ENCODE measurements at regions not wholly inside any gene's neighbourhood (a gene's known extent, or its start where the extent isn't known, plus 50 kb on each side); places are given as distances from the start of the nearest gene placed in this dataset.

DNA sequence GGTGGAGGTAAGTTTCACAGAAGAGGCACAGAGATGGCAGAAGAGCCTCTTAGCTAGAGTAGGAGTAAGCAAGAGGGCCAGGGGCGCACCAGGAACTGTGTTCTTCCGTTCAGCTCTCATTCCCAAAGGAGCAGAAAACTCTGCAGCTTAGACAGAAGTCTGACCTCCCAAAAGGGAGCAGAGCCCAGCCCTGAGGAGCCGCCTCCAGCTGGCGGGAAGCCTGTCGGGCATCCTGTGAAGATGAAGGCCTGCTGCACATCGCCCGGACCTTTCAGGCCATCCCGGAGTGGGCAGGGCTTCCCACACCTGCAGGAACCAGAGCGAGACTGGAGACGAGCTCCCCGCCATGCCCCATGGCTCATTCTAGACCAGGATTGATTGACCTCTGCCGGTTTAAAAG, 1102.8 kb downstream of the BRD1 start:
- POLR2A ChIA-PET: no interaction called here

More for the DNA sequence above, 1102.8 kb downstream of the BRD1 start:
- ChIA-PET RAD21 (ENCODE audit: low non-redundant PET in 1 of 2, low total read pairs in 2 of 2, uncharacterized antibody in 2 of 2, unreplicated experiment in 2 of 2) (no interaction called here), CTCF (no interaction called here)
- intact Hi-C loops (cut with micrococcal nuclease): no loop called here
- Histone ChIP-seq H3K27me3 (ENCODE audit: insufficient read depth, low read length) (peaks cover 6% of the 10 kb centered on the region; the same call in 1 of the 2 replicates), H3K9me2 (ENCODE audit: insufficient read depth) (no peaks in the 10 kb centered on the region), H3K4me2 (ENCODE audit: low read length) (no peak overlapping the region), H2AFZ (ENCODE audit: low read depth, low read length, poor library complexity, severe bottlenecking) (no peak overlapping the region), H4K20me1 (ENCODE audit: insufficient read depth) (no peaks in the 10 kb centered on the region), H3K4me3 (replicated peaks in 1 of 2; ENCODE audit: low read depth in 1 of 2, low read length in 2 of 2) (no peak overlapping the region), H3K79me2 (ENCODE audit: insufficient read depth, low read length) (no peaks in the 10 kb centered on the region), H3K9me3 (ENCODE audit: control insufficient read depth in 1 of 2, insufficient read depth in 1 of 2, low read depth in 1 of 2, low read length in 2 of 2) (peaks cover 0 to 6% of the 10 kb centered on the region in 2 experiments; a peak in 3 of 4 replicates), H3K27ac (ENCODE audit: low read depth, low read length) (no peak overlapping the region), H3K4me1 (ENCODE audit: control insufficient read depth in 1 of 2, insufficient read depth in 2 of 2, low read length in 2 of 2) (no peaks in the 10 kb centered on the region), H3K9ac (ENCODE audit: low read length) (no peak overlapping the region), H3K36me3 (ENCODE audit: control insufficient read depth in 1 of 2, insufficient read depth in 2 of 2, low read length in 2 of 2) (no peaks in the 10 kb centered on the region)
- ATAC-seq (no peak), DNase-seq (ENCODE audit: low read depth, low spot score) (no peak)
- TF ChIP-seq EZH2phosphoT487 (IDR thresholded peaks at IDR 0.05; ENCODE audit: borderline replicate concordance) (no peak), SIN3A (IDR thresholded peaks at IDR 0.05; ENCODE audit: low read depth) (no peak), ELF1 (IDR thresholded peaks at IDR 0.05; ENCODE audit: borderline replicate concordance, low read depth) (no peak), ZNF274 (IDR thresholded peaks at IDR 0.05; ENCODE audit: low read depth, low read length) (no peak), POLR2A (IDR thresholded peaks at IDR 0.05; ENCODE audit: borderline replicate concordance, extremely low read depth, insufficient read depth, insufficient read length) (no peak), RAD21 (IDR thresholded peaks at IDR 0.05; ENCODE audit: low read depth) (no peak), TCF7L2 (IDR thresholded peaks at IDR 0.05; ENCODE audit: borderline replicate concordance, extremely low read depth, insufficient read depth, insufficient read length) (no peak), JUND (IDR thresholded peaks at IDR 0.05) (no peak), SRF (IDR thresholded peaks at IDR 0.05; ENCODE audit: low read depth) (no peak), POLR2AphosphoS5 (IDR thresholded peaks at IDR 0.05; ENCODE audit: low read depth, low read length) (no peak)
- TF ChIP-seq, protein P1, sequence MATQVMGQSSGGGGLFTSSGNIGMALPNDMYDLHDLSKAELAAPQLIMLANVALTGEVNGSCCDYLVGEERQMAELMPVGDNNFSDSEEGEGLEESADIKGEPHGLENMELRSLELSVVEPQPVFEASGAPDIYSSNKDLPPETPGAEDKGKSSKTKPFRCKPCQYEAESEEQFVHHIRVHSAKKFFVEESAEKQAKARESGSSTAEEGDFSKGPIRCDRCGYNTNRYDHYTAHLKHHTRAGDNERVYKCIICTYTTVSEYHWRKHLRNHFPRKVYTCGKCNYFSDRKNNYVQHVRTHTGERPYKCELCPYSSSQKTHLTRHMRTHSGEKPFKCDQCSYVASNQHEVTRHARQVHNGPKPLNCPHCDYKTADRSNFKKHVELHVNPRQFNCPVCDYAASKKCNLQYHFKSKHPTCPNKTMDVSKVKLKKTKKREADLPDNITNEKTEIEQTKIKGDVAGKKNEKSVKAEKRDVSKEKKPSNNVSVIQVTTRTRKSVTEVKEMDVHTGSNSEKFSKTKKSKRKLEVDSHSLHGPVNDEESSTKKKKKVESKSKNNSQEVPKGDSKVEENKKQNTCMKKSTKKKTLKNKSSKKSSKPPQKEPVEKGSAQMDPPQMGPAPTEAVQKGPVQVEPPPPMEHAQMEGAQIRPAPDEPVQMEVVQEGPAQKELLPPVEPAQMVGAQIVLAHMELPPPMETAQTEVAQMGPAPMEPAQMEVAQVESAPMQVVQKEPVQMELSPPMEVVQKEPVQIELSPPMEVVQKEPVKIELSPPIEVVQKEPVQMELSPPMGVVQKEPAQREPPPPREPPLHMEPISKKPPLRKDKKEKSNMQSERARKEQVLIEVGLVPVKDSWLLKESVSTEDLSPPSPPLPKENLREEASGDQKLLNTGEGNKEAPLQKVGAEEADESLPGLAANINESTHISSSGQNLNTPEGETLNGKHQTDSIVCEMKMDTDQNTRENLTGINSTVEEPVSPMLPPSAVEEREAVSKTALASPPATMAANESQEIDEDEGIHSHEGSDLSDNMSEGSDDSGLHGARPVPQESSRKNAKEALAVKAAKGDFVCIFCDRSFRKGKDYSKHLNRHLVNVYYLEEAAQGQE (IDR thresholded peaks at IDR 0.05; ENCODE audit: low read depth): no peak
- TF ChIP-seq, protein P2, sequence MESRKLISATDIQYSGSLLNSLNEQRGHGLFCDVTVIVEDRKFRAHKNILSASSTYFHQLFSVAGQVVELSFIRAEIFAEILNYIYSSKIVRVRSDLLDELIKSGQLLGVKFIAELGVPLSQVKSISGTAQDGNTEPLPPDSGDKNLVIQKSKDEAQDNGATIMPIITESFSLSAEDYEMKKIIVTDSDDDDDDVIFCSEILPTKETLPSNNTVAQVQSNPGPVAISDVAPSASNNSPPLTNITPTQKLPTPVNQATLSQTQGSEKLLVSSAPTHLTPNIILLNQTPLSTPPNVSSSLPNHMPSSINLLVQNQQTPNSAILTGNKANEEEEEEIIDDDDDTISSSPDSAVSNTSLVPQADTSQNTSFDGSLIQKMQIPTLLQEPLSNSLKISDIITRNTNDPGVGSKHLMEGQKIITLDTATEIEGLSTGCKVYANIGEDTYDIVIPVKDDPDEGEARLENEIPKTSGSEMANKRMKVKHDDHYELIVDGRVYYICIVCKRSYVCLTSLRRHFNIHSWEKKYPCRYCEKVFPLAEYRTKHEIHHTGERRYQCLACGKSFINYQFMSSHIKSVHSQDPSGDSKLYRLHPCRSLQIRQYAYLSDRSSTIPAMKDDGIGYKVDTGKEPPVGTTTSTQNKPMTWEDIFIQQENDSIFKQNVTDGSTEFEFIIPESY (IDR thresholded peaks at IDR 0.05; ENCODE audit: extremely low read depth, insufficient replicate concordance, low read length): no peak
- BruUV-seq (replicated peaks): no TSS peak
